OCI-LY7 (cell line): ENCODE measurements at regions not wholly inside any gene's neighbourhood (a gene's known extent, or its start where the extent isn't known, plus 50 kb on each side); places are given as distances from the start of the nearest gene placed in this dataset.

Experiments used
- CTCF ChIP-seq: fragments of 200-600 bp; sonication (generic); conservative IDR thresholded peaks from 2 replicates; pipeline ENCODE4 v1.5.1; 2014; ENCODE audit warnings: mild to moderate bottlenecking, antibody characterized with exemption, low read length, moderate library complexity, mixed read lengths
- EZH2phosphoT487 ChIP-seq: fragments of 200-600 bp; sonication (generic); IDR thresholded peaks from 2 replicates; pipeline ENCODE4 v1.6.1; 2018; ENCODE audit warnings: low read depth, borderline replicate concordance, mild to moderate bottlenecking, mixed run types, antibody characterized with exemption, low read length, moderate library complexity, mixed read lengths

- TF ChIP-seq CTCF (no peak), EZH2phosphoT487 (no peak)
Measured at GRCh38 chr21:17697473-17697872, 84.8 kb upstream of the BTG3 start.
